ENCODE measurements at regions not wholly inside any gene's neighbourhood (a gene's known extent, or its start where the extent isn't known, plus 50 kb on each side); places are given as distances from the start of the nearest gene placed in this dataset.
"Not testable (repeated sequence)": the region's sequence is repeated elsewhere in the genome, so short reads cannot be mapped to it uniquely, and the experiment has no call there.

- Histone ChIP-seq H3K4me3 (ENCODE audit: low read depth, low read length) (no peak overlapping the region), H3K36me3 (ENCODE audit: control insufficient read depth, insufficient read depth, low read length) (no peaks in the 10 kb centered on the region), H3K27me3 (ENCODE audit: control insufficient read depth, insufficient read depth, low read length) (no peaks in the 10 kb centered on the region)
- ChIA-PET CTCF (no interaction called here), POLR2A (no interaction called here)
- DNase-seq (ENCODE audit: low read depth), result no peak
- TF ChIP-seq CTCF (IDR thresholded peaks at IDR 0.05; ENCODE audit: insufficient read depth, low read depth, low read length), result no peak
These were observed 293.6 kb upstream of the NDST3 start for GRCh38 chr4:117740736-117741135.

GRCh38 chr4:117745379-117745778 is 288.9 kb upstream of the NDST3 start:
- H3K4me3 ChIP-seq (ENCODE audit: low read depth, low read length); H3K27me3 ChIP-seq (ENCODE audit: control insufficient read depth, insufficient read depth, low read length); DNase-seq (ENCODE audit: low read depth); CTCF ChIA-PET; H3K36me3 ChIP-seq (ENCODE audit: control insufficient read depth, insufficient read depth, low read length); POLR2A ChIA-PET: not testable (repeated sequence)

GRCh38 chr4:117755438-117755837 is 278.8 kb upstream of the NDST3 start:
- POLR2A ChIA-PET, result no interaction called here
- Histone ChIP-seq H3K27me3 (ENCODE audit: control insufficient read depth, insufficient read depth, low read length) (no peaks in the 10 kb centered on the region), H3K36me3 (ENCODE audit: control insufficient read depth, insufficient read depth, low read length) (no peaks in the 10 kb centered on the region), H3K4me3 (ENCODE audit: low read depth, low read length) (no peak overlapping the region)
- TF ChIP-seq CTCF (IDR thresholded peaks at IDR 0.05; ENCODE audit: insufficient read depth, low read depth, low read length), result no peak
- CTCF ChIA-PET, result no interaction called here
- DNase-seq (ENCODE audit: low read depth), result no peak

GRCh38 chr4:117768610-117769009 is 265.7 kb upstream of the NDST3 start:
- TF ChIP-seq CTCF (IDR thresholded peaks at IDR 0.05; ENCODE audit: insufficient read depth, low read depth, low read length), result no peak
- DNase-seq (ENCODE audit: low read depth), result no peak
- H3K27me3 ChIP-seq (ENCODE audit: control insufficient read depth, insufficient read depth, low read length), result no peaks in the 10 kb centered on the region
- H3K36me3 ChIP-seq (ENCODE audit: control insufficient read depth, insufficient read depth, low read length), result no peaks in the 10 kb centered on the region
- ChIA-PET CTCF (no interaction called here), POLR2A (no interaction called here)
- no peak overlapping the region for H3K4me3 ChIP-seq (ENCODE audit: low read depth, low read length)

- H3K36me3 ChIP-seq (ENCODE audit: control insufficient read depth, insufficient read depth, low read length), result no peaks in the 10 kb centered on the region
- TF ChIP-seq CTCF (IDR thresholded peaks at IDR 0.05; ENCODE audit: insufficient read depth, low read depth, low read length), result no peak
- ChIA-PET CTCF (interaction anchor here (0.7 kb wide), 1 partner anchor 10 kb away, joined by 4 read pairs; no protein-coding TSS in a partner anchor), POLR2A (no interaction called here)
- no peaks in the 10 kb centered on the region for H3K27me3 ChIP-seq (ENCODE audit: control insufficient read depth, insufficient read depth, low read length)
- no peak overlapping the region for H3K4me3 ChIP-seq (ENCODE audit: low read depth, low read length)
- no peak for DNase-seq (ENCODE audit: low read depth)
These were observed 263.8 kb upstream of the NDST3 start for GRCh38 chr4:117770269-117771102.

Data from BJ (cell line).